OCI-M1 (cell line): ENCODE measurements at regions not wholly inside any gene's neighbourhood (a gene's known extent, or its start where the extent isn't known, plus 50 kb on each side); places are given as distances from the start of the nearest gene placed in this dataset.
"Not testable (repeated sequence)": the region's sequence is repeated elsewhere in the genome, so short reads cannot be mapped to it uniquely, and the experiment has no call there.

Experiments used
- DNase-seq: peaks from one replicate; lab custom pipeline; 2025; lab: John Stamatoyannopoulos, UW

- DNase-seq, result no peak
Measured at GRCh38 chr22:33971561-33971961, 51.3 kb upstream of the LARGE1 start.

- no peak for DNase-seq
Measured at GRCh38 chr22:33975841-33976240, 55.6 kb upstream of the LARGE1 start.

GRCh38 chr22:33983558-33983957, 63.3 kb upstream of the LARGE1 start:
- DNase-seq, result no peak

GRCh38 chr22:33984211-33984610, 63.9 kb upstream of the LARGE1 start:
- DNase-seq, result no peak

- no peak for DNase-seq
Measured at GRCh38 chr22:33984656-33985285, 64.5 kb upstream of the LARGE1 start.

- DNase-seq, result no peak
Measured at GRCh38 chr22:33985506-33985905, 65.2 kb upstream of the LARGE1 start.

GRCh38 chr22:33986167-33986771, 66.0 kb upstream of the LARGE1 start:
- DNase-seq, result no peak

GRCh38 chr22:33986954-33987353, 66.7 kb upstream of the LARGE1 start:
- no peak for DNase-seq

- DNase-seq, result not testable (repeated sequence)
Measured at GRCh38 chr22:33989263-33989662, 69.0 kb upstream of the LARGE1 start.

GRCh38 chr22:33991620-33992019, 71.3 kb upstream of the LARGE1 start:
- DNase-seq, result no peak

GRCh38 chr22:33996824-33997223, 76.5 kb upstream of the LARGE1 start:
- no peak for DNase-seq

GRCh38 chr22:34000879-34001526, 80.7 kb upstream of the LARGE1 start:
- no peak for DNase-seq

- DNase-seq, result no peak
Measured at GRCh38 chr22:34001701-34002466, 81.6 kb upstream of the LARGE1 start.

GRCh38 chr22:34004058-34004457, 83.8 kb upstream of the LARGE1 start:
- no peak for DNase-seq

GRCh38 chr22:34010259-34010658, 90.0 kb upstream of the LARGE1 start:
- DNase-seq, result no peak

GRCh38 chr22:34015642-34016041, 95.4 kb upstream of the LARGE1 start:
- no peak for DNase-seq

- DNase-seq, result no peak
Measured at GRCh38 chr22:34017205-34017604, 96.9 kb upstream of the LARGE1 start.

- no peak for DNase-seq
Measured at GRCh38 chr22:34019190-34019845, 99.0 kb upstream of the LARGE1 start.

- DNase-seq, result no peak
Measured at GRCh38 chr22:34035209-34035608, 114.9 kb upstream of the LARGE1 start.

GRCh38 chr22:34036931-34037330, 116.7 kb upstream of the LARGE1 start:
- peak; percentile 1 for DNase-seq

- DNase-seq, result no peak
Measured at GRCh38 chr22:34038801-34039555, 118.7 kb upstream of the LARGE1 start.

- DNase-seq, result no peak
Measured at GRCh38 chr22:34045311-34045710, 125.0 kb upstream of the LARGE1 start.
